ENCODE measurements at regions not wholly inside any gene's neighbourhood (a gene's known extent, or its start where the extent isn't known, plus 50 kb on each side); places are given as distances from the start of the nearest gene placed in this dataset.

- H3K27ac Mint-ChIP-seq: no peak overlapping the region
- POLR2A ChIA-PET: no interaction called here
- no peaks in the 10 kb centered on the region for H3K36me3 Mint-ChIP-seq
- no peaks in the 10 kb centered on the region for H3K9me3 Mint-ChIP-seq
- no peaks in the 10 kb centered on the region for H3K4me1 Mint-ChIP-seq
- no peak for DNase-seq
- peak overlapping the region; percentile 39 for H3K4me3 Mint-ChIP-seq
- H3K27me3 Mint-ChIP-seq: no peaks in the 10 kb centered on the region
- no peak for ATAC-seq (ENCODE audit: low read depth)
Observed at GRCh38 chr21:23452384-23453083, 2154.7 kb downstream of the MRPL39 start.

- no peak overlapping the region for H3K4me3 Mint-ChIP-seq
- DNase-seq (no peak), ATAC-seq (ENCODE audit: low read depth) (no peak)
- no peaks in the 10 kb centered on the region for H3K4me1 Mint-ChIP-seq
- H3K36me3 Mint-ChIP-seq: no peaks in the 10 kb centered on the region
- H3K27ac Mint-ChIP-seq: no peak overlapping the region
- no peaks in the 10 kb centered on the region for H3K27me3 Mint-ChIP-seq
- H3K9me3 Mint-ChIP-seq: no peaks in the 10 kb centered on the region
- POLR2A ChIA-PET: no interaction called here
Observed at GRCh38 chr21:23445307-23445706, 2162.0 kb downstream of the MRPL39 start.

- Mint-ChIP-seq H3K4me3 (no peak overlapping the region), H3K9me3 (no peaks in the 10 kb centered on the region), H3K27ac (no peak overlapping the region), H3K27me3 (no peaks in the 10 kb centered on the region), H3K36me3 (no peaks in the 10 kb centered on the region), H3K4me1 (no peaks in the 10 kb centered on the region)
- DNase-seq (no peak), ATAC-seq (ENCODE audit: low read depth) (no peak)
- POLR2A ChIA-PET: no interaction called here
Observed at GRCh38 chr21:23438081-23438480, 2169.2 kb downstream of the MRPL39 start.

- Mint-ChIP-seq H3K27ac (no peak overlapping the region), H3K9me3 (no peaks in the 10 kb centered on the region), H3K36me3 (no peaks in the 10 kb centered on the region), H3K4me3 (no peak overlapping the region), H3K27me3 (no peaks in the 10 kb centered on the region), H3K4me1 (no peaks in the 10 kb centered on the region)
- ATAC-seq (ENCODE audit: low read depth) (no peak), DNase-seq (no peak)
- POLR2A ChIA-PET: no interaction called here
Observed at GRCh38 chr21:23402929-23403520, 2204.3 kb downstream of the MRPL39 start.

- POLR2A ChIA-PET: no interaction called here
- no peaks in the 10 kb centered on the region for H3K27me3 Mint-ChIP-seq
- no peaks in the 10 kb centered on the region for H3K36me3 Mint-ChIP-seq
- no peak for DNase-seq
- no peaks in the 10 kb centered on the region for H3K9me3 Mint-ChIP-seq
- H3K4me3 Mint-ChIP-seq: no peak overlapping the region
- ATAC-seq (ENCODE audit: low read depth): no peak
- H3K4me1 Mint-ChIP-seq: no peaks in the 10 kb centered on the region
- H3K27ac Mint-ChIP-seq: no peak overlapping the region
Observed at GRCh38 chr21:23401278-23401677, 2206.0 kb downstream of the MRPL39 start.

- Mint-ChIP-seq H3K4me3 (no peak overlapping the region), H3K9me3 (no peaks in the 10 kb centered on the region), H3K27me3 (no peaks in the 10 kb centered on the region), H3K36me3 (no peaks in the 10 kb centered on the region), H3K4me1 (no peaks in the 10 kb centered on the region), H3K27ac (no peak overlapping the region)
- POLR2A ChIA-PET: no interaction called here
- ATAC-seq (ENCODE audit: low read depth): no peak
- no peak for DNase-seq
Observed at GRCh38 chr21:23398726-23399125, 2208.6 kb downstream of the MRPL39 start.

- DNase-seq (no peak), ATAC-seq (ENCODE audit: low read depth) (no peak)
- Mint-ChIP-seq H3K9me3 (no peaks in the 10 kb centered on the region), H3K4me1 (no peaks in the 10 kb centered on the region), H3K4me3 (no peak overlapping the region), H3K27me3 (no peaks in the 10 kb centered on the region), H3K36me3 (no peaks in the 10 kb centered on the region), H3K27ac (no peak overlapping the region)
- POLR2A ChIA-PET: no interaction called here
Observed at GRCh38 chr21:23394458-23394857, 2212.8 kb downstream of the MRPL39 start.

GRCh38 chr21:23384679-23385078, 2222.6 kb downstream of the MRPL39 start:
- Mint-ChIP-seq H3K9me3 (peaks cover 1% of the 10 kb centered on the region), H3K4me3 (no peak overlapping the region), H3K27ac (no peak overlapping the region), H3K36me3 (no peaks in the 10 kb centered on the region), H3K4me1 (no peaks in the 10 kb centered on the region), H3K27me3 (no peaks in the 10 kb centered on the region)
- POLR2A ChIA-PET: no interaction called here
- no peak for DNase-seq
- ATAC-seq (ENCODE audit: low read depth): no peak

- Mint-ChIP-seq H3K4me1 (no peaks in the 10 kb centered on the region), H3K27me3 (no peaks in the 10 kb centered on the region), H3K27ac (no peak overlapping the region), H3K9me3 (no peaks in the 10 kb centered on the region), H3K4me3 (no peak overlapping the region), H3K36me3 (no peaks in the 10 kb centered on the region)
- POLR2A ChIA-PET: no interaction called here
- ATAC-seq (ENCODE audit: low read depth): no peak
- no peak for DNase-seq
Observed at GRCh38 chr21:23374155-23374554, 2233.1 kb downstream of the MRPL39 start.

- no peak for ATAC-seq (ENCODE audit: low read depth)
- no peak for DNase-seq
- H3K9me3 Mint-ChIP-seq: peaks cover 2% of the 10 kb centered on the region
- H3K4me3 Mint-ChIP-seq: no peak overlapping the region
- no peaks in the 10 kb centered on the region for H3K27me3 Mint-ChIP-seq
- POLR2A ChIA-PET: no interaction called here
- no peak overlapping the region for H3K27ac Mint-ChIP-seq
- no peaks in the 10 kb centered on the region for H3K36me3 Mint-ChIP-seq
- H3K4me1 Mint-ChIP-seq: no peaks in the 10 kb centered on the region
Observed at GRCh38 chr21:23356905-23357304, 2250.4 kb downstream of the MRPL39 start.

- POLR2A ChIA-PET: no interaction called here
- Mint-ChIP-seq H3K27me3 (no peaks in the 10 kb centered on the region), H3K4me1 (no peaks in the 10 kb centered on the region), H3K9me3 (no peaks in the 10 kb centered on the region), H3K4me3 (no peak overlapping the region), H3K36me3 (no peaks in the 10 kb centered on the region), H3K27ac (no peak overlapping the region)
- ATAC-seq (ENCODE audit: low read depth): no peak
- no peak for DNase-seq
Observed at GRCh38 chr21:23316190-23316589, 2291.1 kb downstream of the MRPL39 start.

- POLR2A ChIA-PET: no interaction called here
- Mint-ChIP-seq H3K9me3 (no peaks in the 10 kb centered on the region), H3K36me3 (no peaks in the 10 kb centered on the region), H3K4me3 (no peak overlapping the region), H3K27ac (no peak overlapping the region), H3K4me1 (no peaks in the 10 kb centered on the region), H3K27me3 (no peaks in the 10 kb centered on the region)
- DNase-seq (no peak), ATAC-seq (ENCODE audit: low read depth) (no peak)
Observed at GRCh38 chr21:23308741-23309140, 2298.5 kb downstream of the MRPL39 start.

- ATAC-seq (ENCODE audit: low read depth) (no peak), DNase-seq (no peak)
- Mint-ChIP-seq H3K9me3 (no peaks in the 10 kb centered on the region), H3K4me3 (no peak overlapping the region), H3K27ac (no peak overlapping the region), H3K27me3 (no peaks in the 10 kb centered on the region), H3K36me3 (no peaks in the 10 kb centered on the region), H3K4me1 (no peaks in the 10 kb centered on the region)
- POLR2A ChIA-PET: no interaction called here
Observed at GRCh38 chr21:23307065-23307464, 2300.2 kb downstream of the MRPL39 start.

GRCh38 chr21:23292292-23292691, 2294.1 kb downstream of the NCAM2 start:
- POLR2A ChIA-PET: no interaction called here
- ATAC-seq (ENCODE audit: low read depth): no peak

More at GRCh38 chr21:23292292-23292691, 2294.1 kb downstream of the NCAM2 start:
- H3K27me3 Mint-ChIP-seq: no peaks in the 10 kb centered on the region
- no peak for DNase-seq
- no peak overlapping the region for H3K27ac Mint-ChIP-seq
- no peak overlapping the region for H3K4me3 Mint-ChIP-seq
- H3K4me1 Mint-ChIP-seq: no peaks in the 10 kb centered on the region
- H3K36me3 Mint-ChIP-seq: no peaks in the 10 kb centered on the region
- peaks cover 3% of the 10 kb centered on the region for H3K9me3 Mint-ChIP-seq

Measured in activated naive CD8-positive, alpha-beta T cell treated with anti-CD3 and anti-CD28 coated beads, Interleukin-2, amount 10 ng/mL, durations not matched to agents 7 days and 5 days (primary cell).